ENCODE measurements at regions not wholly inside any gene's neighbourhood (a gene's known extent, or its start where the extent isn't known, plus 50 kb on each side); places are given as distances from the start of the nearest gene placed in this dataset.

GRCh38 chr18:34942276-34942675 is 98.9 kb upstream of the MAPRE2 start:
- ATAC-seq (ENCODE audit: insufficient number of reproducible peaks, low FRiP score, low read depth) (no peak), DNase-seq (ENCODE audit: low spot score) (no peak)
- peaks cover 12 to 18% of the 10 kb centered on the region in 2 donors for H3K4me1 ChIP-seq (ENCODE audit: control insufficient read depth in 1 of 2, low read depth in 2 of 2)
- H3K4me3 ChIP-seq, result no peak overlapping the region
- H3K9me3 ChIP-seq, result no peaks in the 10 kb centered on the region
- no peaks in the 10 kb centered on the region for H3K36me3 ChIP-seq
- TF ChIP-seq, protein P1, sequence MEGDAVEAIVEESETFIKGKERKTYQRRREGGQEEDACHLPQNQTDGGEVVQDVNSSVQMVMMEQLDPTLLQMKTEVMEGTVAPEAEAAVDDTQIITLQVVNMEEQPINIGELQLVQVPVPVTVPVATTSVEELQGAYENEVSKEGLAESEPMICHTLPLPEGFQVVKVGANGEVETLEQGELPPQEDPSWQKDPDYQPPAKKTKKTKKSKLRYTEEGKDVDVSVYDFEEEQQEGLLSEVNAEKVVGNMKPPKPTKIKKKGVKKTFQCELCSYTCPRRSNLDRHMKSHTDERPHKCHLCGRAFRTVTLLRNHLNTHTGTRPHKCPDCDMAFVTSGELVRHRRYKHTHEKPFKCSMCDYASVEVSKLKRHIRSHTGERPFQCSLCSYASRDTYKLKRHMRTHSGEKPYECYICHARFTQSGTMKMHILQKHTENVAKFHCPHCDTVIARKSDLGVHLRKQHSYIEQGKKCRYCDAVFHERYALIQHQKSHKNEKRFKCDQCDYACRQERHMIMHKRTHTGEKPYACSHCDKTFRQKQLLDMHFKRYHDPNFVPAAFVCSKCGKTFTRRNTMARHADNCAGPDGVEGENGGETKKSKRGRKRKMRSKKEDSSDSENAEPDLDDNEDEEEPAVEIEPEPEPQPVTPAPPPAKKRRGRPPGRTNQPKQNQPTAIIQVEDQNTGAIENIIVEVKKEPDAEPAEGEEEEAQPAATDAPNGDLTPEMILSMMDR (IDR thresholded peaks at IDR 0.05), result no peak
- H3K27me3 ChIP-seq (replicated peaks; ENCODE audit: insufficient read depth), result no peaks in the 10 kb centered on the region
- H3K27ac ChIP-seq, result no peak overlapping the region

DNA sequence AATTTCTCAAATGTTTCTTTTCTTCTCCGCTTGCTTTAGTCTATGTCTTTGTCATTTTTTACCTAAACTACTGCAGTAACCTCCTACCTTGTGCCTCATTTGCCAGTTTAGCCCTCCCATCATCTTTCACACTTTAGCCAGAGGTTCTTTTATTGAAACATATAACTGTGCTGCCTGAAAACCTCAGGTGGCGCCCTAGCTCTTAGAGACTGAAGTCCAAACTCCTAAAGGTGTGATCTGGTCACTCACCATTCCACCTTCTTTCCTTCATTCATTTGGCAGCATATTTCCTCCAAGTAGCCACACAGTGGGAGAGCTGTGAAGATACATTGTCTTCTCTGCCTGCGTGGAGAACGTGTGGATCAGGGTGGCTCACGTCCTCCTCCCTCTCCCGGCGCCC is 98.2 kb upstream of the MAPRE2 start:
- TF ChIP-seq, protein P1 (IDR thresholded peaks at IDR 0.05), result no peak
- no peaks in the 10 kb centered on the region for H3K27me3 ChIP-seq (replicated peaks; ENCODE audit: insufficient read depth)
- H3K9me3 ChIP-seq, result no peaks in the 10 kb centered on the region
- DNase-seq (ENCODE audit: low spot score) (no peak), ATAC-seq (ENCODE audit: insufficient number of reproducible peaks, low FRiP score, low read depth) (no peak)
- peaks cover 12 to 18% of the 10 kb centered on the region in 2 donors for H3K4me1 ChIP-seq (ENCODE audit: control insufficient read depth in 1 of 2, low read depth in 2 of 2)
- no peaks in the 10 kb centered on the region for H3K36me3 ChIP-seq
- H3K27ac ChIP-seq, result no peak overlapping the region
- no peak overlapping the region for H3K4me3 ChIP-seq

DNA sequence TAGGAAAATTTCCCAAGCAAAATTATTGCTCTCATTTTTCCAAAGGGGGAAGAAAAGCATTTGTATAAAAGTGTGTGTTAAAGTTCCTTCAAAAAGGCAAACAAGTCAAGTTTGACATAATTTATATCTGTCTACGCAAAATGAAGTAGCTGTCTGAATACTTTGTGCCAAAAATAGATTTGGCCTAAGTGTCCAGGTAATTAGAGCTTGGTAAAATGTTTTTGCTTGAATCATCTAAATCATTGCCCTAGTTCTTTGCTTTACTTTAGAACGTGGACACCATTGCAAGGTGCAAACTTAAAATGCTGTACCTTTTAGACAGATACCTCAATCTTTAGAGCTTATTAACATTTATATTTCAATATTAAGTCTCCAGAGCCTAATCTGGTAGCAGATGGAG is 97.6 kb upstream of the MAPRE2 start:
- DNase-seq (ENCODE audit: low spot score) (no peak), ATAC-seq (ENCODE audit: insufficient number of reproducible peaks, low FRiP score, low read depth) (no peak)
- Histone ChIP-seq H3K36me3 (no peaks in the 10 kb centered on the region), H3K9me3 (no peaks in the 10 kb centered on the region), H3K27me3 (replicated peaks; ENCODE audit: insufficient read depth) (no peaks in the 10 kb centered on the region), H3K27ac (no peak overlapping the region), H3K4me1 (ENCODE audit: control insufficient read depth in 1 of 2, low read depth in 2 of 2) (peaks cover 12 to 18% of the 10 kb centered on the region in 2 donors), H3K4me3 (no peak overlapping the region)
- TF ChIP-seq, protein P1 (IDR thresholded peaks at IDR 0.05), result no peak

GRCh38 chr18:34947711-34948125 is 93.5 kb upstream of the MAPRE2 start:
- DNase-seq (ENCODE audit: low spot score) (no peak), ATAC-seq (ENCODE audit: insufficient number of reproducible peaks, low FRiP score, low read depth) (no peak)
- Histone ChIP-seq H3K4me1 (ENCODE audit: control insufficient read depth in 1 of 2, low read depth in 2 of 2) (peaks cover 12 to 14% of the 10 kb centered on the region in 2 donors), H3K27ac (no peak overlapping the region), H3K27me3 (replicated peaks; ENCODE audit: insufficient read depth) (no peaks in the 10 kb centered on the region), H3K36me3 (no peaks in the 10 kb centered on the region), H3K4me3 (no peak overlapping the region), H3K9me3 (no peaks in the 10 kb centered on the region)
- TF ChIP-seq, protein P1 (IDR thresholded peaks at IDR 0.05), result no peak

- H3K4me1 ChIP-seq (ENCODE audit: control insufficient read depth in 1 of 2, low read depth in 2 of 2), result peaks cover 3 to 4% of the 10 kb centered on the region in 2 donors
- no peaks in the 10 kb centered on the region for H3K27me3 ChIP-seq (replicated peaks; ENCODE audit: insufficient read depth)
- H3K36me3 ChIP-seq, result no peaks in the 10 kb centered on the region
- H3K4me3 ChIP-seq, result no peak overlapping the region
- H3K9me3 ChIP-seq, result no peaks in the 10 kb centered on the region
- TF ChIP-seq, protein P1 (IDR thresholded peaks at IDR 0.05), result no peak
- DNase-seq (ENCODE audit: low spot score), result no peak
- ATAC-seq (ENCODE audit: insufficient number of reproducible peaks, low FRiP score, low read depth), result no peak
- no peak overlapping the region for H3K27ac ChIP-seq
Observed at GRCh38 chr18:34951625-34952379, 89.4 kb upstream of the MAPRE2 start.
